Body of pancreas (tissue), 4 donors: ENCODE measurements at regions not wholly inside any gene's neighbourhood (a gene's known extent, or its start where the extent isn't known, plus 50 kb on each side); places are given as distances from the start of the nearest gene placed in this dataset.
"Not testable (repeated sequence)": the region's sequence is repeated elsewhere in the genome, so short reads cannot be mapped to it uniquely, and the experiment has no call there.

Experiments
- POLR2A ChIP-seq, 3 donors: fragments of 450-650 bp; IDR thresholded peaks; one replicate each; pipeline ENCODE4 v1.6.1; 2016; ENCODE audit warnings: antibody characterized with exemption in 3 of 3, mild to moderate bottlenecking in 2 of 3
- TF ChIP-seq, protein P1 (sequence below), 7 experiments: fragments of 450-650 bp in 4 of 7; fragments of 200-600 bp in 3 of 7; sonication (generic) in 3 of 7; IDR thresholded peaks; one replicate each; pipeline ENCODE4 v1.5.1; 2016 to 2019; ENCODE audit warnings: antibody characterized with exemption in 7 of 7

DNA sequence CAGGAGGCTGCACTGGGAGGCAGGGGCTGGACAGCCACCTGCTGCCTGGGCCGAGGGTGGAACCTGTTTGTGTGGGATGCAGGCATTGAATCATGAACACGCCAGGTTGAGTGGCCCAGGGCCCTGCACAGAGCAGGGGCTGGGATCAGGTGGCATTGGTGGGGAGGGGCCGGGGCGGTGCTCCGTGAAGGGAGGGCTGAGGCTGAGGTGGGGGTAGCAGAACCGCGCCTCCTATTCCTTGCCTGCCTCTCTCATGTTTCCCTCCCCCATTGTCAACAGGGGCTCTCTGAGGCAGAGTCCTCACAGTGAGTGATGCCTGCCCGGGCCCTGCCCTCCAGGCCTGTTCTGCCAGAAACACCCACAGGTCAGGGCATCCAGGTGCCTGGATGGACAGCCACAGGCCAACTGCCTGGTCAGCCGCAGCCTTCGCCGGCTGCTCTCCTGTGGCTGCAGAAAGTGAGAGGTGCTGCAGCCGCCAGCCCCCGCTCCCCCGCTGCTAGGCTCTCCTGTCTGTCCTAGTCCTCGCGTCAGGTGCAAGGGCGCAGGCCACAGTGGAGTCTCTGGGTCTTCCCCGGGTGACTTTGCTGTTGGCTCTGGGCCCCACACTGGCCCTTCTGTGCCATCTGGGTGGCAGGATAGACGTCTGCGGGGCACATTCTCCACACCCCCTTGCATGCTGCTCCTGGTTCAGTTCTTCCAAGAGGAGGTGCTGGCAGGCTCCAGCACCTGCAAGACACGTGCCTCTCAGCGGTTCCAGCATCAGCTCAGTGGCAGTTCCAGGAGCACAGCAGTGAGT is 79.6 kb upstream of the GOLGA6L4 start:
- TF ChIP-seq, protein P1, sequence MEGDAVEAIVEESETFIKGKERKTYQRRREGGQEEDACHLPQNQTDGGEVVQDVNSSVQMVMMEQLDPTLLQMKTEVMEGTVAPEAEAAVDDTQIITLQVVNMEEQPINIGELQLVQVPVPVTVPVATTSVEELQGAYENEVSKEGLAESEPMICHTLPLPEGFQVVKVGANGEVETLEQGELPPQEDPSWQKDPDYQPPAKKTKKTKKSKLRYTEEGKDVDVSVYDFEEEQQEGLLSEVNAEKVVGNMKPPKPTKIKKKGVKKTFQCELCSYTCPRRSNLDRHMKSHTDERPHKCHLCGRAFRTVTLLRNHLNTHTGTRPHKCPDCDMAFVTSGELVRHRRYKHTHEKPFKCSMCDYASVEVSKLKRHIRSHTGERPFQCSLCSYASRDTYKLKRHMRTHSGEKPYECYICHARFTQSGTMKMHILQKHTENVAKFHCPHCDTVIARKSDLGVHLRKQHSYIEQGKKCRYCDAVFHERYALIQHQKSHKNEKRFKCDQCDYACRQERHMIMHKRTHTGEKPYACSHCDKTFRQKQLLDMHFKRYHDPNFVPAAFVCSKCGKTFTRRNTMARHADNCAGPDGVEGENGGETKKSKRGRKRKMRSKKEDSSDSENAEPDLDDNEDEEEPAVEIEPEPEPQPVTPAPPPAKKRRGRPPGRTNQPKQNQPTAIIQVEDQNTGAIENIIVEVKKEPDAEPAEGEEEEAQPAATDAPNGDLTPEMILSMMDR (IDR thresholded peaks at IDR 0.05) = not testable (repeated sequence)
- not testable (repeated sequence) for TF ChIP-seq POLR2A (IDR thresholded peaks at IDR 0.05)
